ENCODE measurements at regions not wholly inside any gene's neighbourhood (a gene's known extent, or its start where the extent isn't known, plus 50 kb on each side); places are given as distances from the start of the nearest gene placed in this dataset.

DNA sequence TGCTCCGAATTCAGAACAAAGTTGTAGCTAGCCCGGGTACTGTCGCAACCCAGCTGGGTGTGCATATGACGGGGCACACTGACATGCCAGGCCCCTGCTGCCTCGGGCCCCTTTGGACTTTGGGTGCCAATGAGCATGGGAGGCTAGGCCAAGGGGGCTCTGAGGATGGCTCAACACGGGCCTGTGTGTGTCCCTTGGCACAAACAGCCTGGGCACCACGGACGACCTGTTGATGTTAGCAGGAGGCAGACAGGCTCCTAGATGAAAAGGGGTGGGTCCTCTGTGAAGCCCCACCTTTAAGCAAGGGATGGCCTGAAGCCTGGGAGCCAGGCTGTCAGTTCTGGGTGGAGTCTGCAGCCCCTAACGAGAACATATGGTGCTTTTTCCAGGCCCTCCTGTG lies 1688.2 kb downstream of the EFNA5 start:
- in situ Hi-C loops (cut with HindIII; ENCODE audit: low pct_ligation_motif_present, low sequenced_read_pairs): no loop called here

DNA sequence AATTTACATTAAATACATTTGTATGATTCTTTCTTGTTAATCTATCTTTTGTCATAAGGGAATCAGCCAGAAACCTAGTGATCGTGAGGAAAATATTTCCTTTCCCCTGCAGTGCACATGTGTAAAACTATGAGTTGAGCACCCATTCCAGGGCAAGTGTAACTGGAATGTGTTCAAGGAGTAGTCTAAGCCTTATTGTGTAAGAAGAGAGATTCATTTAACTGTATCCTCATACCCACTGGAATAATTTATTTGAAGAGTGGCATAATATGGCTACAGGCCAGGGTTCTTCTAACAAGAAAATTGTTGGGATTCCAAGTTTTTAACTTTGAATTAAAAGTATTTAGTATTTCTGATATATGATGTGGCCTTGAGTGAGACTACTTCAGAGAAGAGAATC lies 1692.7 kb downstream of the EFNA5 start:
- DNase-seq: no peak
- H3K27me3 ChIP-seq (replicated peaks): no peaks in the 10 kb centered on the region
- in situ Hi-C loops (cut with HindIII; ENCODE audit: low pct_ligation_motif_present, low sequenced_read_pairs): no loop called here

More for the DNA sequence above, 1688.2 kb downstream of the EFNA5 start:
- Histone ChIP-seq H3K27me3 (replicated peaks) (no peaks in the 10 kb centered on the region), H3K4me3 (ENCODE audit: low read depth, low read length) (no peak overlapping the region), H3K36me3 (replicated peaks) (no peaks in the 10 kb centered on the region), H3K27ac (no peak overlapping the region)
- TF ChIP-seq CTCF (IDR thresholded peaks at IDR 0.05; ENCODE audit: low read depth, low read length, missing control alignments): no peak
- no peak for DNase-seq

GRCh38 chr5:105977163-105977562 lies 1693.6 kb downstream of the EFNA5 start:
- no peaks in the 10 kb centered on the region for H3K27me3 ChIP-seq (replicated peaks)
- in situ Hi-C loops (cut with HindIII; ENCODE audit: low pct_ligation_motif_present, low sequenced_read_pairs): no loop called here
- no peak for TF ChIP-seq CTCF (IDR thresholded peaks at IDR 0.05; ENCODE audit: low read depth, low read length, missing control alignments)
- no peak overlapping the region for H3K27ac ChIP-seq
- no peak overlapping the region for H3K4me3 ChIP-seq (ENCODE audit: low read depth, low read length)
- no peaks in the 10 kb centered on the region for H3K36me3 ChIP-seq (replicated peaks)
- no peak for DNase-seq

More for the DNA sequence above, 1692.7 kb downstream of the EFNA5 start:
- Histone ChIP-seq H3K27ac (no peak overlapping the region), H3K4me3 (ENCODE audit: low read depth, low read length) (no peak overlapping the region), H3K36me3 (replicated peaks) (no peaks in the 10 kb centered on the region)
- no peak for TF ChIP-seq CTCF (IDR thresholded peaks at IDR 0.05; ENCODE audit: low read depth, low read length, missing control alignments)

DNA sequence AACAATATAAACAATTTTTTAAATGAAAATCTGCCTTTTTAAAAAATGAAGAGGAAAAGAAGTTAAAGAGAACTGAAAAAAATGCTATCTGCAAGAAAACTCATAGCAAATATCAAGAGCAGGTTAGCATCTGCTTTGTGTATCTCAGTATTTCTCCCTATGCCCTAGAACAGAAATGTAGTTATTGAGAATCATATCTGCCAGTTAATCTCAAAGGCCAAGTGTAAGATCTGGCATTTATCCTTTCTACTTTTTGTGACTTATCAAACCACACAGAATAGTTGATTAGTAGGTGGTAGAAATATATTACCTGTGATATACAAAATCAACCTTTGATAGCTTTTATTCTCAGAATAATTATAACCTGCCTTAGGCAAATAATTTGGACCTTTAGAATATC lies 1699.8 kb downstream of the EFNA5 start:
- Histone ChIP-seq H3K27me3 (replicated peaks) (no peaks in the 10 kb centered on the region), H3K36me3 (replicated peaks) (no peaks in the 10 kb centered on the region), H3K27ac (no peak overlapping the region), H3K4me3 (ENCODE audit: low read depth, low read length) (no peak overlapping the region)
- in situ Hi-C loops (cut with HindIII; ENCODE audit: low pct_ligation_motif_present, low sequenced_read_pairs): no loop called here
- no peak for TF ChIP-seq CTCF (IDR thresholded peaks at IDR 0.05; ENCODE audit: low read depth, low read length, missing control alignments)
- DNase-seq: no peak

DNA sequence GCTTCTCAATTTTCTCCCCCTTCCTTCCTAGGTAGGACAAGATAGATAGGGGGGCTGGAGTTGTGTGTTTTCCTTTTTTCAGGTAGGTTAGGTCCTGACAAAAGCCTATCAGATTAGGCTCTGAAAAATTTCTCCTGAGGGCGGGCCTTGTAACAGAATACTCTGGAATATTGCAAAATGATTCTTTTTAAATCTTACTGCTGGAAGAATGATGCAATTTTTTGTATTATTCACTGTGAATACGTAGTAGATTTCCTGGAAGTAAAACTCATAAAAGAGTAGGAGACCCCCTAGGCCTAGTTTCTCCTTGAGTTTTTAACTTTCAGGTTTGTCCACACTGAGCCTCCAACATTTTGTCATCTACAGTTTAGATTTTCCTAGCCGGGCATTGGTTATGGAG lies 1701.8 kb downstream of the EFNA5 start:
- no peak overlapping the region for H3K27ac ChIP-seq
- H3K27me3 ChIP-seq (replicated peaks): no peaks in the 10 kb centered on the region
- H3K36me3 ChIP-seq (replicated peaks): no peaks in the 10 kb centered on the region
- in situ Hi-C loops (cut with HindIII; ENCODE audit: low pct_ligation_motif_present, low sequenced_read_pairs): no loop called here
- no peak overlapping the region for H3K4me3 ChIP-seq (ENCODE audit: low read depth, low read length)
- no peak for TF ChIP-seq CTCF (IDR thresholded peaks at IDR 0.05; ENCODE audit: low read depth, low read length, missing control alignments)
- DNase-seq: no peak

DNA sequence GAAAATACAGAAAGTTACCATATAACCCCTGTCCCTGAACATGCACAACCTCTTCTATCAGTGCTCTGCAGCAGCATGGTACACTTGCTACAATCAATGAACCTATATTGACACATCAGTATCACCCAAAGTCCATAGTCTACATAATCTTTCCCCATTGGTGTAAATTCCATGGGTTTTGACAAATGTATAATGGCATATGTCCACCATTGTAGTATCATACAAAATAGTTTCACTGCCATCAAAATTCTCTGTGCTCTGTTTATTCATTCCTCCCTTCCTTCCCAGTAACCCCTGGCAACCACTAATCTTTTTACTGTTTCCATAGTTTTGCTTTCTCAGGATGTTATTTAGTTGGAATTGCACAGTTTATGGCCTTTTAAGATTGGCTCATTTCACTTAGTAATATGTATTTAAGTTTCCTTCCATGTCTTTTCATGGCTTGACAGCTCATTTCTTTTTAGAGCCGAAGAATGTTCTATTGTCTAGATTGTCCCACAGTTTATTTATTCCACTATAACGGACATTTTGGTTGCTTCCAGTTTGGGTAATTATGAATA lies 1707.0 kb downstream of the EFNA5 start:
- no peaks in the 10 kb centered on the region for H3K36me3 ChIP-seq (replicated peaks)
- in situ Hi-C loops (cut with HindIII; ENCODE audit: low pct_ligation_motif_present, low sequenced_read_pairs): no loop called here
- no peak overlapping the region for H3K4me3 ChIP-seq (ENCODE audit: low read depth, low read length)
- no peak for DNase-seq
- H3K27ac ChIP-seq: no peak overlapping the region
- TF ChIP-seq CTCF (IDR thresholded peaks at IDR 0.05; ENCODE audit: low read depth, low read length, missing control alignments): no peak
- H3K27me3 ChIP-seq (replicated peaks): no peaks in the 10 kb centered on the region
